ENCODE measurements at regions not wholly inside any gene's neighbourhood (a gene's known extent, or its start where the extent isn't known, plus 50 kb on each side); places are given as distances from the start of the nearest gene placed in this dataset.

DNA sequence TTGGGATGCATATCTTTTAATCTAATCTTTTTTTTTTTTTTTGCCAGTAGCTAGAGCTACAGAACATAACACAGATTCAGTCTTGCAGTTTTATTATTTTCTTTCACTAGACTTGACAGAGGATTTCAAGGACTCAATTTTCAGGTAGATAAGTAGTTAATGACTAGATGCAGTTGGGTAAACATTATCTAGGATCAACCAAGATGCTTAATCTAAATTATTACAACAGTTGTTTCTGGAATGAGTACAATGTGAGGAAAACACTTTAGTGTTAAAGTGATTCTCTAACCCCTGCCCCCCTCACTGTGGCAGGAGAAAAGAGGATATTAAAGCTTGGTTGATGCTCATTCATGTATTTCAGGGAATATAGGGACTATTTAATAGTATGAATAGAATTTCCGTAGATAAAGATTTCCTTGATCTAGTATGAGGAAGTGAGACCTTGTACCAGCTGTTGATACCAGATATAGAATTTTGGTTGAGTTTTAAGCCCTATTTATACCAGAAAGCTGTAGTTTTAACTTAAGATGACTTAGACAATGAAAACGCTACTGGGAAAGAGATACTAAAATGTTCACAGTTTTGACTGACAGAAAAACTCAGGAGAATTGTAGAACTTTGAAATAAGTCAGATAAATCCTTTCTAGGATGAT, 389.0 kb upstream of the C2CD4B start:
- no peak for DNase-seq

DNA sequence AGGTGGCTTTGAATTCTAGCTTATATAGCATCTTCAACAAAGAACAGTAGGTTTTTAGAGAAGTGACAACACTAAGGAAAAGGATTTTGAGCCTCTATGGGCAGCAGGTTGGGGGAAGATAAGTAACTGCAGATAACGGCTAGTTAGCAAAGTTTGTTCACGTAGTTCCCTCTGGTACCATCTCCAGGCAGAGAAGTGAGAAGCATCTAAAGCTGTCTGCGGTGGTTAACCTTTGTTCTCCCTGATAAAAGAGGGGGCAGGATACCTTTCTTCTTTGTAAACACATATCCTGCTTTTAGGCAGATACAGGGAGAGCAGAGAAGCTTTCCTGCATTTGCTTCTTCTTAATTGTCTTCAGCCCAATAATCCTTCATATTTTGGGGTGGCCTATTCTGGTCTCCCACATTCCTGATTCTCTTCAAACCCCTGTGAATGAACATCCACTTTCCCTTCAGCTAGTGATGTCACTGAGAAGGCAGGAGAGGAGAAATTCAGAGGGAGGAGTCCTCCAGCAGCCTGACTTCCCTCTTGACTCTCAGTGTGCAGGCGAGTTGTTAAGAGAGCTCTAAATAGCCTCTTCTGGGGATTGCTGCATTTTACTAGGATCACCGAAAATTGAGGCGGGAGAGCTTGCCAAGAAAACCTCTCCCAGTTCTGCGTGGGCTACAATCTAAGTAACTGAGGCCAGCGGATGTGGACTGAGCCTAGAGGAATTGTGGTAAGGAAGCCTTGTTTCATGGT, 393.7 kb upstream of the C2CD4B start:
- no peak for DNase-seq

DNA sequence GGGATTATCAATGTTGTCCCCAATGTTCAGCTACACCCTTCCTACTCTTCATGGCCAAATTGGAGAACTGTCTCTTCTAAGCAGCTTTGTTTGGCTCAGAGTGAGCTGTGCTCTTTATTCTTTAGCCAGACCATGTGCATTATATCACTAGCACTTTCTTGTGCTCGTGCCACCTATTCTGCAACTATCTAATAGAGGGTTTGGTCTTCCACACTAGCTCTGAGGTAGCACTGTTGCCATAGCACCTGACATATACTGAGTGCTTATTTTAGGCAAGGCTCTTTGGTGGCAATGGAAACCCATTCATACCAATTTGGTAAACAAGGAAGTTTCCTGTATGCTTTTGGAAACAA, 394.3 kb upstream of the C2CD4B start:
- DNase-seq: no peak

DNA sequence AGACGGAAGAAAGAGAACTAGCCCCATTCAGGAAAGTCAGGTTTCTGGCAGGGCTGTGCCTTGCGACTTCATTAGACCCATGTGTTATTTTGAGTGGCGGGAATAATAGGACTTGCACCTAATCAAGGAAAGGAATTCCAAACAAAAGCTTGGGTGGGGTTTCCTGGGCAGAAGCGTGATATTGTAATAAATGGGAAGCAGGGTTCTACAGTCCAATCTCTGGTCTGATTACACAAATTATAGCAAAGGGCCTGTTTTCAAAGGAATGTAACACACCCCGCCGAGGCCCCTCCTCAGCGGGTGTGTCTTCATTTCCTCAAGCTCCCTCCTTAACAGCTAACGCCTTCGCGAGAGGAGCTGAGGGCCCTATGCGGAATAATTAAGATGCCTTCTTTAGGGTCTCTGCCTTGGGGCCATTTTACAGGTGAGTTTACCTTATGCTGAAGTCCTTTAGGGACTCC, 396.0 kb upstream of the C2CD4B start:
- DNase-seq: no peak

DNA sequence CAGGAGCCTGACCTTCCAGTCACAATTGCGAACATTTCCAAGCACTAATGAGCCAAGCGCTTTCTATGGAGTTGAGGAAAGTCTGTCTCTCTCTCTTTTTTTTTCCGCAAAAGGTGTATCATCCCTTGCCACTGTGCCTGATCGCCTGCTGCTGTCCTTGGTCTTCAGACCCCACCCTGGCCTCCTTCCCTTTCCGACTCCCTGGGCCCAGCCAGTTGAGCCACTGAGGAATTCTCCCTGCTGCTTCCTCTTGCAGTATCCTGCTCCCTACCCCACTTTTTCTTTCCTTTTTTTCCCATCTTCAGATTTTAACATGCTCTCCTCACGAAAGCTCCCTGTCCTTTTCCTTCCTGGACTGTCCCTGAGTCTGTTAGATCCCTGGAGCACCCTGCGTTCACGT, 396.5 kb upstream of the C2CD4B start:
- no peak for DNase-seq

DNA sequence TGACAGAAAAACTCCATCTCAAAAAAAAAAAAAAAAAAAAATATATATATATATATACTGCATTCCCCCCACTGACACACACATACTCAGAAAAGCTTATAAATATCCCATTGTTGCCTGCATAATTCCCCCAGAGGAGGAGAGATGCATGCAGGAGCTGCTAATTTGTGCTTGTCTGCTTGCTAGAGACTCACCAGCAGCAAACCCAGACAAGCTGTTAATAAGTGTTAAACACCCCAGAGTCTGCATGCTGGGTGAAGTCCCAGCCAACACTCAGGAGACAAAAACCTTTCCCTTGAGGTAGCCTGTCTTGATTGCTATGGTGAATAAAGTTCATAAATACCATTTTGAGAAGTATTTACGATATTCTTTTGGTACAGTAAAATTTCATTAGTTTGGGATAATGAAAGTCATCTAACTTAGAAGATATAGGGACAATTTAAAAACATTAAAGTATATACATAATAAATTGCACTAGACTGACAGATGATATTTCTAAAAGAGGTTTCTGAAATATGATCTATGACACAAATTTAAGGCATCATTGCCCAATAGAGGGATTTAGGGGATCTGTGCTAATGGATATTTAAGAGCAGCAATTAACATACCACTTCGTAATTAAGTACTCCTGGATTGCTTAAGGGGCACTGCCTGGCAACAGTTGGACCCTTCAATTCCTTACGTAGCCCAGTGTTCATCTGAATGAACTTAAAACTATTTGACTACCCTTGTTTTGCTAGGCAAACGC, 400.0 kb upstream of the C2CD4B start:
- no peak for DNase-seq

DNA sequence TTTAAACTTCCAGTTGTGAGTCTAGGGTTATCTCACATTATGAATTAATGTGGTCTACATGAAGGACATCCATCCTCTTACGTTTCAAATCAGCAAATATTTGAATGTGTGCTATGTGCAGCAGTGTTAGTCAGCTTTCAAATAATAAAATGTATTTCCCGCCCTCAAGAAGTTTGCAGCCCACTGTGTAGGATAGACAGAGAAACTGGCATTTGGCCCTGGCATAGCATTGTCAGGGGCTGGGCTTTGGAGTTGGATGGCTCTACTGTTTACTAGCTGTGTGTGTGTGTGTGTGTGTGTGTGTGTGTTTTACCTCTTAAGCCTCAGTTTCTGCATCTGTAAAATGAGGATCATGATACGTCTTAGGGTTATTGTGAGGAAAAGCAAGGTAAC, 400.5 kb upstream of the C2CD4B start:
- no peak for DNase-seq

DNA sequence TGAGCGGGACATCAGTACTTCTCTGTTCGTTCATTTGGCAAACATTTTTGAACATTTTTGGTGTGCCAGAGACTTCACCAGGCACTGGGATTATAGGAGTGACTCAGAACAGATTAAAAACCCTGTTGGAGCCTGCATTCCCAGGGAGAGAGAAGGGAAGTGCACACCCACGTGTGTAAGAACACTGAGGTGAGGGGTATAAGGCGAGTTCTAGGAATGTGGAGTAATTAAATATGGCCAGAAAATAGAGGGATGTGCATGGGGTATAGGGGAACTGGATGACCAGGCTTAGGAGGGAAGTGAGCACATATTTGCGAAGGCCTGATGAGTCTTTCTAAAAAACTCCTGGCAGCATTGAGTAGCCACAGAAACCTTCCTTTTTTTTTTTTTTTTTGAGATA, 401.2 kb upstream of the C2CD4B start:
- DNase-seq: no peak

DNA sequence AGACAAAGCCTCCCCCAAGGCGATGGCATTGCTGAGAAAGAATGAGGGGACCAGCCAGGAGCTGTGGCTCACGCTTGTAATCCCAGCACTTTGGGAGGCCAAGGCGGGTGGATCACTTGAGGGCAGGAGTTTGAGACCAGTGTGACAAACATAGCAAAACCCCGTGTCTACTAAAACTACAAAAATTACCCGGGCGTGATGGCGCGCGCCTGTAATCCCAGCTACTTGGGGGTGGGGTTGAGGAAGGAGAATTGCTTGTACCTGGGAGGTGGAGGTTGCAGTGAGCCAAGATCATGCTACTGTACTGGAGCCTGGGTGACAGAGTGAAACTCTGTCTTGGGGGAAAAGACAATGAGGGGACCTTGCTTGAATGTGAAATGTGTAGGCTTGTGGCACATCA, 402.4 kb upstream of the C2CD4B start:
- DNase-seq: no peak

DNA sequence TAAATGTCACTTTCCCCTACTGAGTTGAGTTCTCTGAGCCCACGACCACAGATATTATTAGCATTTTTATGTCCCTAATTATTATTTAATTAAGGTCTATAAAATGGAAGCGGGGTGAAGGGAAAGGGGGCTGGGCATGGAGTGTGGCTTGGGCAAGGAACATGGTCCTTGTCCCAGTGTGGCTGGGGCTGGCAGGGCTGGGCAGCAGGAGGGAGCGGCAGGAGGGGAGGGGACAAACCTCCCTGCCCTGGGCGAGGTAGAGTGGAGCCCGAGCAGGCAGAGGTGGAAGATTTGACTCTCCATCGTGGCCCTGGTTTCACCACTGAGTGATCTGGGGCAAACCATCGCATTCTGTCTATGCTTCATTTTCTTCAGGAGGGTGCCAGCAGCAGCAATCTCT, 402.9 kb upstream of the C2CD4B start:
- DNase-seq: no peak

DNA sequence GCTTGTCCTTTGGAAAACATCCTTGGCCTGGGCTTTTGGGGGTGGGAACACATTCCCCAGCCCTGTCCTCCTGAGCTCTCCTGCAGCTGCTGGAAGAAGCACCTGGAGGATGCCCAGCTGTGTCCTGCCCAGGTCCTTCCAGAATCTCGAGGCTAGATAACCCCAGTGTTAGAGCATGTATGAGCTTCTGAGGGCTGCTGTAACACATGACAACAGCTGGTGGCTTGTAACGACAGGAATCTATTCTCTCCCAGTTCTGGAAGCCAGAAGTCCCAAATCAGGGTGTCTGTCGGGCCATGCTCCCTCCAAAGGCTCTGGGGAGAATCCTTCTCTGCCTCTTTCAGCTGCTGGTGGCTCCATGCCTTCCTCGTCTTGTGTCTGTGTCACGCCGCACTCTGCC, 403.6 kb upstream of the C2CD4B start:
- no peak for DNase-seq

DNA sequence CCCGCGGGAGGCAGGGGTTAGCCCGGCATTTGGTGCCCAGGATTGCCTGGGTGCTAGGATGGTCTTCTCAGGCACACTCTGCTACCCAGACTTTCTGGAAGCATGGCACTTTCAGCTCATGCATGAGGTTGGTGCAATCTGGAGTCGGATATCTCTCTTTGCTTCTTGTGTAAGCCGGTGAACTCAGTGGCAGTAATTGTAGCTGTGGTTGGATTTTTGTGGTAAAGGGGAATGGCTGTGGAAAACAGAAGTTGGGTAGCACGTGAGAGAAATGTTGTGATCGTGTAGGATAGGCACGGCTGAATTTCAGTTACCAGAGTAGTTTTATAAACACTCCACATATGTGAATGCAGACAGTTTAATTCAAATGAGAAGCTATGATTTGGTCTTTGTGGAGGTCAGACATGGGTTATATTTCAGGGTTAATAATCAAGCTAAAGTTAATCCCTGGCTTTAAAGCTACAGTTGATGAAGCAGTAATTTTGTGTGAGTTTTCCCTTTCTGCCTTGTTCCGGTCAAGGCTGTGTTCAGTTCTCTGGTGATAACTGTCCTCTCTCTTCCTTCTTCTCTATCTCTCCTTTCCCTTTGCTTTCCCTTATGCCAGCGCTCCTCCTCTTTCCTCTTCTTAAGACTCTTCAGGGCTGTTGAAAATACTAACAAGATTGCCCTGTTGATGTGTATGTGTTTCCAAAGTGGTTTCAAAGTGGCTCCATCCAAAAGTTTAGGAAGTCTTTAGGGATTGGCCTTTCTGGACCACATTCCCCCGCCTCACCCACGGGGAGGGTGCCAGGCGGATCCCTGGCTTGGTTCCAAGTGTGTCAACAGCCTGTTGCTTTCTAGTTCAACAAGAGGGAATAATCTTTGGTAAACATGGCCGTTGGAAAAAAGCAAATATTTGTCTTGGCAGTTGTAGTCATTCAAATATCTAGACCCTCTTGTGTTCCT, 404.6 kb upstream of the C2CD4B start:
- no peak for DNase-seq

DNA sequence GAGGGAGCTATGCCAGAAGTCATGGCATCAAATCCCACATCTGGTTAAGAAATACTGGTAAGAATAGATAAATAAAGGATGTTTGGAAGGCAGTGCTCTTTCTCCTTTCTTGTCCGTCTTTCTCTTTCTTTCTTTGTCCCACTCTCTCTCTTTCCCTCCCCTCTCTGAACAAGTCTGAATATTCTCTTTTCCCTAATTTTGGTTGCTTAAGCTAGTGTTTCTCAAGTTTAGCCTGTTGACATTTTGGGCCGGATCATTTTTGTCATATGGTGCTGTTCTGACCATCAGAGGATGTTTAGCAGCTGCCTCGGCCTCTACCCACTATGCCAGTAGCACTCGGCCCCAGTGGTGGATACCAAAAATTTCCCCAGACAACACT, 405.3 kb upstream of the C2CD4B start:
- no peak for DNase-seq

DNA sequence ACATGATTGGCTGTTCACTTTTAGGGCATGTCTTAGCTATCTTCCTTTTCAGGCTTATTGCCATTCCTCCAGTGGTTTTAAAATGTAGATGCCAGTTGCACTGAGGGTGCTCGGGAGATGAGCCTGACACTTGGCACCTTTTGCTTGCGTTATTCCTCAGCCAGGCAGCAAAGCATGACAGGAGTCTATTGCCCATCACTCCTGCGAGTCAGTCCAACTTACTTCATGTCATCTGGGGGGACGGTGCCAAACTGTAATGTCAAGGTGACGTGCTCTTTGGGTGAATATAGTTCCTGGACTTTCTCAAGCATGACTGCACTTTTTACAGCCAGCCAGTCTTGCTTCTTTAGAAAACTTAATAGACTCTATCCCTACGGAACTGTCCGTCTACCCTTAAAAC, 406.0 kb upstream of the C2CD4B start:
- no peak for DNase-seq

DNA sequence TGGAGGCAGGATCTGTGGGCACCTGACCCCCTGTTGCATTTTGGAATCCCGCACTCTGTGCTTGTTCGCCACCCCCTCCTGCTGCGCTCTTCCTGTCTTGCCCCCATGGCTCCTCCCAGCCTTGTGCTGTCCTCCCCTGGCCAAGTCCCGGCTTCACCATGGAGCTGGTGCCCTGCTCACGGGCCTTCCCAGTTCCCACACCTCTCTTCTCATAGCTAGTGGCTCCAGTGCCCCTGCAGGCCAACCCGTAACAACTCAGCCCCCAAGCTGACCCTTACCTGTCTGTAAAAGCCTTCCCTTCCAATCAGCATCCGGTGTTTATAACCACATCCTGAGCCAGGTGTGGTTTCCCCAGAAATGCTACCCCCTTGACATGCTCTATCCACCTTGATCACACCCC, 407.7 kb upstream of the C2CD4B start:
- no peak for DNase-seq

DNA sequence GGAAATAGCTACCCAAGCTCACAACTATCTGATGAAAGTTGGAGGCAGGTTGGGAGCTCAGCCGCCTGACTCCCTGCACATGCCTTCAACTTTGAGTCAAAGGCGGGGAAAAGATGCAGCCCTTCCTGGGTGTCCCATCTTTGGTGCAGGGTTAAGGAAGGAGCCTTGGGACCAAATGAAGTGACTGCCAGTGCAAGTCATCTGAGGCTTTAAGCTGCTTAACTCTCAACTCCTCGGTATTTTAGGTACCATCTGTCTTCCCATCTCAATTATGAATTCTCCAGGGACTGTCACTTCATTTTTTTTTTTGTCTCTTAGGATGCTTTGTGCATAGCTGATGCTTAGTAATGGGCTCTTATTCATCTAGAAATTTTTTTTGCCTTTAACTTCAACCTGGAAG, 408.8 kb upstream of the C2CD4B start:
- DNase-seq: no peak

DNA sequence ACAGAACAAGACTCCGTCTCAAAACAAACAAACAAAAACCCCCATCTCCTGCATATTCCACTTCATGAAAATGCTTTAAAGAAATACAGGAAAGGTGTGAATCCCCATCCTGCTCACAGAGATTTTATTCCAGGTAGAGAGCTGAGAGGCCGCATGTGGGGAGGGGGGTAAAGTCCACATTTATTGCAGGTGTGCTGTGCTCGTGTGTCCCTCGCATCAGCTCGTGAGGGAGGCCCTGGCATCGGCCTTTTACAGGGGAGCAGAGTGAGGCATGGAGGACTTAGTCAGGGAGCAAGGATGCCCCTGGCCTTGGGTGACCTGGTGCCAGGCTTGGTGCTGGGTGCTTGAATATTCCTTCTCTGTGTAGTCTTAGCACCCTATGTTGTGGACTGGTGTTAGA, 413.5 kb upstream of the C2CD4B start:
- DNase-seq: no peak

DNA sequence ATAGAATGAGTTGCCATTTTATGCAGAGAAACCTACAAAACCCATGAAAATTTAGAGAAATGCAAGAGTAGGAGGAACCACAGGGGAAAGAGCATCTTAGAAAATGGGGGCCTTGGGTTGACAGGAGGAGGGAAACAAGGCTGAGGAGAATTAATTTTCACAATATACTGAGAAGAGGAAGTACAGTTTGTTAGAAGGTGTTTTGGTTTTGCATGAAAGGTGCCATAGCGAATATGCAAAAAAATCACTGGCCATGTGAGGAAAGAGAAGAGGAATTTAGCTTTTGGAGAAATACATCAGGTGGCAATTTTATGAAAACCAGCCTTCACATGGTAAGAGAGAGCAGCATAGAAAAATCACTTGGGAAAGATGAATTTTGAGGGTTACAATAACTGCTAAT, 413.9 kb upstream of the C2CD4B start:
- DNase-seq: no peak

DNA sequence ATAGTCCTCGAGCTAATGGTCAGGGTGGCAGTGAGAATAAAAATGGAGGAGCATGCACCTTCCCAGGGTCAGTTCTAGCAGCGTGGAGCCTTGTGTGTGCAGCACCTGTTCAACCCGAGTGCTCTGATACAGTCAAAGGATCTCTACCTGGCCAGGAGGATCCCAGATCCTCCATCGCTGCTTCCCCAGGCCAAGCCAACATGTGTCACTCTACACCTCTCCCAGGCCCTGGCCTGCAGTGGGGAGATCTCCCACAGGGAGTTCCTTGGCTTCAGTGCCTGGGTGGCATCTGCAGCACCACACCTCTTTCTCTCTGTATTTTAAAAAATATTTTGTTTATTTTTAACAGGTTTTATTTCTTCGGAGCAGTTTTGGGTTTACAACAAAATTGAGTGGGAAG, 414.8 kb upstream of the C2CD4B start:
- no peak for DNase-seq

DNA sequence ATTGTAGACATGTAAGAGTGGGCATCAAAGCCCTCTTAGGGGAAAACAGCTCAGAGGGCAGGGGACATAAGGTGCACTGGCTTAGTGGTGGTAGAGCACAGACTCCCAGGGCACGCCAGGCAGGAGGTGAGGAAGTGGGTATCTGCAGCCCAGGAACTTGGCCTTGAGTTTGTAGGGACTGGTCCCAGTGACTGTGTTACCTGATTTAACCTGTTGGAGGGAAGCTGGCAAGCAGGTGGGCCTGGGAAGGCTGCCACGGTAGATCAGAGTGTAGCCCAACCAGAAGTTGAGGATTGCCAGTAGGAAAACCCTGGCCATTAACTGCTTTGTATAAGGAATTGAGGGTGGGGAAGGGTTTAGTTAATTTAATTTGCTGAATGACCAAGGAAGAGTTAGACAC, 417.5 kb upstream of the C2CD4B start:
- no peak for DNase-seq

DNA sequence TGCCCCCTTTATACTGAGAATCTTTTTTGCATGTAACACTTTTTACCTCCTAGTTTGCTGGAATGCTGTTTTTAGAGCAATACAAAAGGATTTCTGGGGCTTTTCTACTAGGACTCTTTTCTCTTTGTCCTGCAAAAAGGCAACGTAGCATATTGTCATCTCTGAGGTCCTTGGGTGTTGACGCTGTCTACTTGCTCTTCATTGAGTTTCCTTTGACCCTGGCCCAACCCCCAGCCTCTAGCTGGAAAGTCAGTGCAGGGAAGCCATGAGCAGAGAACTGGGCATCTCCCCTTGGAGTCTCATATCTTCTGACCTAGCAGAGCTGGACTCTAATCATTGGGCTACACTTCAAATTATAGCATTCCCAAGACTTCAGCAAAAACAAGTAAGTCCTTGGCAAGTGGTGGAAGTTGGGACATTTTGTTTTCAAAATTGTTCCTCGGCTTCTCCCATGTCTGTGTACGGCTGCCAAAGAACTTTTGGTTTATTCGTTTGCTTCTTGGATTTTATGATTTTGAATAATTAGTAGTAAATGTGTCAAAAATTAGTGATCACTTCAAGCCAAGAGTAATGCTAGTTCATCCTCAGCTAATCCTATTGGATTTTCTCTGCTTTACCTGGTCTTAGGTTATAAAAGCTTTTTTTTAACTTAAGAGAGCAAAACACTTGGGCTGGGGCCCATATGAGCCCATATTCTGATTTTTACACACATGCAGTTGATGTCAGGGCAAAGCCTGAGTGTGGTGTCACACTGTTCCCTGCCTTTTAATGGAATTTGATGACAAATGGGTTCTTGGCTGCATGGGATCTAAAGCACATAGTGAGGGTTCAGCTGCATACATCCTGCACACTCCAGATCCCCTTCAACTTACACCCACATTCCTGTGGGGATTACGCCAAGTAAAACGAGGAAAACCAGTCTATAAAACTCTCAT, 419.5 kb upstream of the C2CD4B start:
- DNase-seq: no peak
